LNCaP clone FGC (cell line): ENCODE measurements at regions not wholly inside any gene's neighbourhood (a gene's known extent, or its start where the extent isn't known, plus 50 kb on each side); places are given as distances from the start of the nearest gene placed in this dataset.

Source experiments
- DNase-seq: peaks from one replicate; pipeline ENCODE4 v3.0.0-alpha.2; 2011; ENCODE audit warnings: low read depth
- H3K4me3 ChIP-seq: 2 replicates; pipeline ENCODE4 v1.5.1; 2011; ENCODE audit warnings: mild to moderate bottlenecking, low read depth, low read length, control low read depth
- CTCF ChIP-seq: IDR thresholded peaks from 2 replicates; pipeline ENCODE4 v1.5.1; 2012; ENCODE audit warnings: mild to moderate bottlenecking; ENCODE audit not compliant: control insufficient read depth, insufficient read depth; ENCODE audit errors: extremely low read depth

- no peak for TF ChIP-seq CTCF
- no peak for DNase-seq
Observed at GRCh38 chr18:60925892-60926291, 407.3 kb upstream of the CDH20 start.

GRCh38 chr18:60929966-60930365 lies 403.3 kb upstream of the CDH20 start:
- no peak overlapping the region for H3K4me3 ChIP-seq
- DNase-seq = no peak
- TF ChIP-seq CTCF = no peak

More at GRCh38 chr18:60925892-60926291, 407.3 kb upstream of the CDH20 start:
- no peak overlapping the region for H3K4me3 ChIP-seq

DNA sequence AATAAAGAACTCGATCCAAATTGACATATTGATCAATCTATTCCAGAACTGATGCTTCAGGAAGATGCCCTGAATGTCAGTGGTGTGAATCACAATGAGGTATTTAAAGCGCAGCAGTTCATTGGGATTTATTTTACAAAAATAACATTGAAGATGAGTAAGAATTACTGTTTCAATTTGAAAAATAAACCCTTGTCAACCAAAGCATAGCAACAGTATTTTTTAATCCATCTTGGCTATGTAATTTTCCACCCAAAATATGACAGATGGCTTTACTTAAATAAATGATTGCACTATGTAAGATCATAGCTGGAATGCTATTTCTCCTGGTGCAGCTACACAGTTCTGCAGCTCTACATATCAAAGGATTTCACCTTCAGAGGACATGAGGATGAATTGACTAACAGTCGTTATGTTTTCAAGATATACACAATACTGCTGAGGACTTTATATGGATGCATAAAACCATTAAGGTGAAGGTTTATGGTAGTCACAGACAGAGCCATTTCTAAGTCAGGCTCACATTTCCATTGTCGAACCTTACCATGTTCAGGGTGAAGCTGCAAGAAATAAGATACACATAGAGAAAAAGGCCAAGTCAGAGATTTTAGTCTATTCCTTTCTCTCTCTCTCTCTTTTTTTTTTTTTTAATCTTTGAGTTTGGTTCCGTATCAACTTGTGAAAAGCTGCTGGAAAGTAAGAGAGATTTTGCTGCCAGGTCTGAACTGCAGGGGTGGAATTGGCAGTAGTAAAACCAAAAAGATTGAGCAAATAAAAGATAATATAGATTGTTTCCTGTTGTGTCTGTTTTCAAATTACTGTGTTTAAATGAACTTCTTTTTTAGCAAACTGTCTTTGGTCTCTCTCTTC lies 398.0 kb upstream of the CDH20 start:
- H3K4me3 ChIP-seq = no peak overlapping the region
- no peak for DNase-seq
- TF ChIP-seq CTCF = no peak

DNA sequence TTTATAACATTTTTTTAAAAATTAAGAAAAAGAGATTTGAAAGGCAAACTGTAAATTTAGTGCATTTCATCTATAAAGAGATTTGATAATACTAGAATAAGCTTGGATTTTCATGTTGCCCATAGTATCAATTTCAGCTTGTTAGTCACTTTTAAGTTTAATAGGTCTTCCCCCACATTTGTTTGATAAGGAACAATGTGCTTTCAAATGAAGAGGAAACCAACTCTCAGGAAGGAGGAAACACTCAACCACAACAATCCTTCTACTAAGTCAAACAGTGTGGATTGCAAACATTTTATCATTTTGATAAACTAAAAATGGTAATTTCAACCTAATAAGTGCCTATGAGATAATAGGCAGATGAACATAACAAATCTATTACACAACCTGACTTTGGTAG lies 397.1 kb upstream of the CDH20 start:
- no peak overlapping the region for H3K4me3 ChIP-seq
- no peak for TF ChIP-seq CTCF
- no peak for DNase-seq

DNA sequence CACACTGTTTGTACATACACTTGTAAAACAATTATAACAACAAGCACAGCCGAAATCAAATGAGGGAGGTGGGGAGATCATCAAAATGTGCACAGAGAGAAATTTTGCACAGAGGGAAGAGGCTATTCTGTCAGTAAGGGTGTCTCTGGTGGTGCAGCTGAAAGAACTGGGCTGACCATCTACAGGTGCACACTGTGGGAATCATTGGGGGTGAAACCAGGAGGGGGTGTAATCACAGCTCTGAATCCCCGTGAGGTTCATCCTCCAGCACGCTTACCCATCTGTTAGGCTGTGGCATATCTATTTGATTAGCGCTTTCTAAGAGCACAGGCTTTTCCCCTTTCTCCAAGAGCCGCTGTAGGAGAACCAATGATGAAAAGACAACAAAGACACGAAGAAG lies 389.9 kb upstream of the CDH20 start:
- H3K4me3 ChIP-seq = no peak overlapping the region
- no peak for TF ChIP-seq CTCF
- no peak for DNase-seq

GRCh38 chr18:60950634-60951033 lies 382.6 kb upstream of the CDH20 start:
- TF ChIP-seq CTCF = no peak
- DNase-seq = no peak
- H3K4me3 ChIP-seq = no peak overlapping the region

DNA sequence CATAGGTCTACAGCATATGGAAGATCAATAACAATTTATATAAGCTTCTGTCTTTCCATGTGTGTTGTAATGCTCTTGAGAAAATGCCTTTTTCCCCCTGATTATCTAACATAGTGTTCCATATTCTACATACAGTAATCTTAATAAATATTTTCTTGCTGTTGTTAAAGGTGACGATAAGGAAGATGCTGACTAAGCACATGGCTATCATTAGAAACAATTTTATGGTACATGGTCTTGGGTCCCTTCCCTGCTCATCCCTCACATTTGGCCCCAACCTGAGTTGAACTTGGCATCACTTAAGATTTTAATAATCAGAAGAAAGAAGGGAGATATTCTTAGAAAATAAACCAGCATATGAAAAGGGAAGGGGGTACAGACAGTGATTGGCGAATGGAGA lies 382.1 kb upstream of the CDH20 start:
- no peak for TF ChIP-seq CTCF
- H3K4me3 ChIP-seq = no peak overlapping the region
- no peak for DNase-seq
